Fibroblast of the aortic adventitia (primary cell): ENCODE measurements at regions not wholly inside any gene's neighbourhood (a gene's known extent, or its start where the extent isn't known, plus 50 kb on each side); places are given as distances from the start of the nearest gene placed in this dataset.
A peak's percentile ranks its signal among the peaks of the same experiment; 100 is the strongest.

Experiments used
- DNase-seq: peaks from one replicate; pipeline ENCODE4 v3.0.0-alpha.2; 2010; ENCODE audit warnings: low read depth
- H3K4me3 ChIP-seq: 2 replicates; pipeline ENCODE4 v1.5.1; 2011; ENCODE audit warnings: low read depth, mild to moderate bottlenecking, control low read depth, low read length, moderate library complexity
- TF ChIP-seq, protein P1 (sequence below): IDR thresholded peaks from 2 replicates; pipeline ENCODE4 v1.5.1; 2011; ENCODE audit warnings: mild to moderate bottlenecking, low read length, control low read depth, inconsistent platforms; ENCODE audit not compliant: insufficient read depth

DNA sequence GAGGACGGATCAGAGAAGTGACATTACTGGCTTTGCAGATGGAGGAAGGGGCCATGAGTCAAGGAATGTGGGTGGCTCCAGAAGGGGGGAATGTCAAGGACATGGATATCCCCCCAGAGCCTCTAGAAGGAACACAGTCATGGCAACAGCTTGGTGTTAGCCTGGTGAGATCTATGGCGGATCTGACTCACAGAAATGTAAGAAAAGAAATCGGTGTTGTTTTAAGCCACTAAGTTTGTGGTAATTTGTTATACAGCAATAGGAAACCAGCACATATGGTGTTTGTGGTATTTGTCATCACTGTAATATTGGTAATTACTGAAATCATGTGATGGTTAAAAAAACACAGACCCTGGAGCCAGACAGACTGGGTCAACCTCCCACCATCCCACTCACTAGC lies 236.2 kb downstream of the SETD4 start:
- DNase-seq = no peak
- TF ChIP-seq, protein P1, sequence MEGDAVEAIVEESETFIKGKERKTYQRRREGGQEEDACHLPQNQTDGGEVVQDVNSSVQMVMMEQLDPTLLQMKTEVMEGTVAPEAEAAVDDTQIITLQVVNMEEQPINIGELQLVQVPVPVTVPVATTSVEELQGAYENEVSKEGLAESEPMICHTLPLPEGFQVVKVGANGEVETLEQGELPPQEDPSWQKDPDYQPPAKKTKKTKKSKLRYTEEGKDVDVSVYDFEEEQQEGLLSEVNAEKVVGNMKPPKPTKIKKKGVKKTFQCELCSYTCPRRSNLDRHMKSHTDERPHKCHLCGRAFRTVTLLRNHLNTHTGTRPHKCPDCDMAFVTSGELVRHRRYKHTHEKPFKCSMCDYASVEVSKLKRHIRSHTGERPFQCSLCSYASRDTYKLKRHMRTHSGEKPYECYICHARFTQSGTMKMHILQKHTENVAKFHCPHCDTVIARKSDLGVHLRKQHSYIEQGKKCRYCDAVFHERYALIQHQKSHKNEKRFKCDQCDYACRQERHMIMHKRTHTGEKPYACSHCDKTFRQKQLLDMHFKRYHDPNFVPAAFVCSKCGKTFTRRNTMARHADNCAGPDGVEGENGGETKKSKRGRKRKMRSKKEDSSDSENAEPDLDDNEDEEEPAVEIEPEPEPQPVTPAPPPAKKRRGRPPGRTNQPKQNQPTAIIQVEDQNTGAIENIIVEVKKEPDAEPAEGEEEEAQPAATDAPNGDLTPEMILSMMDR = no peak
- no peak overlapping the region for H3K4me3 ChIP-seq

DNA sequence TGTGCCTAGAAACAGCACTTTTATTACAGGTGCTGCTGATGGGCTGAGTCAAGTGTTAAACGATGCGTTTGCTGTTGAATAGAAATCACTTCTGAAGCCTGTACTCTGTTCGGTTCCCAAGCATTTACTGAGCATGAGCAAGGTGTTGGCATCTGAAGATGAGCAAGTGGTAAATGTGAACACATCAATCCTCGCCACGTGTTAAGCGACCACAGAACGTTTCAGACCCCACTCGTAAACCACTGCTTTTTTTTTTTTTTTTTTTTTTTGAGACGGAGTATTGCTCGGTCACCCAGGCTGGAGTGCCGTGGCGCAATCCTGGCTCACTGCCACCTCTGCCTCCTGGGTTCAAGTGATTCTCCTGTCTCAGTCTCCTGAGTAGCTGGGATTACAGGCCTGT lies 241.2 kb downstream of the SETD4 start:
- no peak overlapping the region for H3K4me3 ChIP-seq
- TF ChIP-seq, protein P1 = no peak
- no peak for DNase-seq

DNA sequence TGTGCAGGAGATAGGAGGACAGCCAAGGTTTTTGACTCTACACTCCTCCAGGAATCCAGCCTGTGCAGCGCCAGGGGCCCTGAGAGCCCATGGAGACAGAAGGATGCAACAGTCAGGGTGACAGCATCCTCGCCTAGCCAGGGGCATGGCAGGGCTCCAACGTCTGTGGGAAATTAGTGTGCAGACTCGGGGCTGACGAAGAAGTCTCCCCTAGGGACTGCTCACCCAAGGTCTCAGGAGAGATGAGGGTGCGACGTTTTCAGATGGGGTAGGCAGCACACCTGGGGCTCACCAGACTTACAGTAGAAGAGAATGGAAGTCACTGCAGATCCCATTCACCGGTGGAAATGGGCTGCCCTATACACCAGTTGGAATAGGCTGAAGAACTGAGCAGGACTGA lies 241.7 kb downstream of the SETD4 start:
- TF ChIP-seq, protein P1 = no peak
- H3K4me3 ChIP-seq = no peak overlapping the region
- peak; percentile 5 for DNase-seq

DNA sequence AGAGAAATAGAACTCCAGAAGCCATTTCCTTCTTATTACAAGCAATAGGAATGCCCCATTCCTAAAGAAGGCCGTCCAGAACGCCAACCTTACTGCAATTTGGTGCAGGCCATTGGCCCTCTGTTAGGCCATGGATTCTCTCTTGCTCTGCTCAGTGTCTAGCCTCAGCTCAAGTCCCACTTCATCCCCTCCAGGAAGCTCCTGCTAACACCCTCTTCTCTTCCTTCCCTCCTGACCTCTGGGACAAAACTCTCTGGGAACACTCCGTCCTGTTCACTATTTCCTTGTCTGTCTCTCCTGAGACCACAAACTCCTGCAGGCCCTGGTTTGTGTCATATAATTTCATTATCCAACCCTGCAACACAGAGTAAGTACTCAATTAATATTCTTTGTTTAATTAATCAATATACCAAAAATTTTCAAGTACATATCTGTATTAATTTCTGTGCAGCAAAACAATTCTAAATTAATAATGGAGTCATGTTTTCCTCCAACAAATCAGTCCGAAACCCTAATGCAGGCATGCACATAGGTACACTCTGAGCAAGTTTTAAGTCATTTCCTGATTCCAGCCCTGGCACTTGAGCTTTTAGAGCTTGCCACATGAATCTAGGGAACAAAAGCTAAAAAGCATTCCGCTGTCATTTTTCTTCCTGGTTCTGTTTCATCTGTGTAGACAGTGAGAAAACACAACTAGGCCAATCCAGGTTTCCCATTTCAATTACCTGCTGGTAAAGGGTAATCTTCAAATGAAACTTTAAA lies 245.3 kb downstream of the SETD4 start:
- no peak overlapping the region for H3K4me3 ChIP-seq
- TF ChIP-seq, protein P1 = no peak
- no peak for DNase-seq

DNA sequence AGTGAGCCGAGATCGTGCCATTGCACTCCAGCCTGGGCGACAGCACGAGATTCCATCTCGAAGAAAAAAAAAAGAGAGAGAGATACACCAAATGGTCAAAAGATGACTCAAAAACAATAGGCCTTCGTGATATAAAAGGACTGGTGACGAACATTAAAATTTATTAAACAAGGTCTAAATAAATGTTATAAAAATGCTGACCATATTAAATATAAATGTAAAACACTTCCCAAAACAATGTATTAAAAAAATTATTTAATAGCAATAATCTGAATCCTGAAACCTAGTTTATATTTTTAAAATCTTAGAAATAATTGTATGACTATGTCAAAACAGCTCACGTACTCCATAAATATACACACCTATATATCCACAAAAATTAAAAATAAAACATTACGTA lies 247.6 kb downstream of the SETD4 start:
- no peak for DNase-seq
- TF ChIP-seq, protein P1 = no peak
- no peak overlapping the region for H3K4me3 ChIP-seq

GRCh38 chr21:35811191-35811806 lies 249.0 kb downstream of the SETD4 start:
- H3K4me3 ChIP-seq = no peak overlapping the region
- TF ChIP-seq, protein P1 = no peak
- DNase-seq = no peak
